Activated T-helper 17 cell treated with anti-CD3 and anti-CD28 coated beads, Interleukin-2, amount 50 U/mL, for 72 hours (primary cell): ENCODE measurements at regions not wholly inside any gene's neighbourhood (a gene's known extent, or its start where the extent isn't known, plus 50 kb on each side); places are given as distances from the start of the nearest gene placed in this dataset.
"Not testable (repeated sequence)": the region's sequence is repeated elsewhere in the genome, so short reads cannot be mapped to it uniquely, and the experiment has no call there.

Experiments used
- ATAC-seq: fragments of 150-1000 bp; cut with Tn5 transposase; replicated peaks from 2 replicates; pipeline ENCODE4 v1.10.0; 2021; ENCODE audit warnings: mild to moderate bottlenecking, moderate library complexity
- H3K27ac Mint-ChIP-seq: one replicate; pipeline ENCODE4 v1.8.0; 2022; ENCODE audit warnings: mixed read lengths
- H3K27me3 Mint-ChIP-seq: one replicate; pipeline ENCODE4 v1.8.0; 2022; ENCODE audit warnings: mixed read lengths
- H3K36me3 Mint-ChIP-seq: one replicate; pipeline ENCODE4 v1.8.0; 2022; ENCODE audit warnings: low read depth, mild to moderate bottlenecking, mixed read lengths
- H3K4me1 Mint-ChIP-seq: one replicate; pipeline ENCODE4 v1.8.0; 2022; ENCODE audit warnings: mixed read lengths
- H3K4me3 Mint-ChIP-seq: one replicate; pipeline ENCODE4 v1.8.0; 2022; ENCODE audit warnings: mild to moderate bottlenecking, mixed read lengths
- H3K9me3 Mint-ChIP-seq: one replicate; pipeline ENCODE4 v1.8.0; 2022; ENCODE audit warnings: mixed read lengths

- H3K4me3 Mint-ChIP-seq = no peak overlapping the region
- no peaks in the 10 kb centered on the region for H3K9me3 Mint-ChIP-seq
- peaks cover 17% of the 10 kb centered on the region for H3K27me3 Mint-ChIP-seq
- no peak for ATAC-seq
- no peak overlapping the region for H3K27ac Mint-ChIP-seq
- H3K36me3 Mint-ChIP-seq = no peaks in the 10 kb centered on the region
- peaks cover 5% of the 10 kb centered on the region for H3K4me1 Mint-ChIP-seq
These were observed 82.8 kb upstream of the SEC14L1 start for GRCh38 chr17:77058016-77058415.

DNA sequence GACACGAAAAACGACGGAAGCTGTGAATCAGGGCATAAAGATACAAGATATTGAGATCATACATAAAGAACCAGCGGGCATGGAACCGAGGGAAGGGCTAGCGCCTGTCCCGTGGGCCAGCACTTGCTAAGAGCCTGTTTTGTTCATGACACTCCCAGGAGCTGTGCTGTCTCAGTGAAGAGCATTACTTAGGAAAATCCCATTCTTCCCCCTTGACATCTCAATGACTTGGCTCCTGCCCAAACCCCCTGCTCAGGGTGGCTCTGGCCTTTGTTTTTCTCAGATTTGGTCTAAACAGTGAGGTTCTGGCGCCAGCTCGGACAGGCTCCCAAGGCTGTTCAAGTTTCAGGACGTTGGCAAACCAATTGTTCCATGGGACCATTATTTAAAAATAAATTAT, 79.1 kb upstream of the SEC14L1 start:
- peaks cover 9% of the 10 kb centered on the region for H3K27me3 Mint-ChIP-seq
- no peak overlapping the region for H3K27ac Mint-ChIP-seq
- H3K4me3 Mint-ChIP-seq = no peak overlapping the region
- H3K4me1 Mint-ChIP-seq = no peaks in the 10 kb centered on the region
- no peaks in the 10 kb centered on the region for H3K36me3 Mint-ChIP-seq
- no peaks in the 10 kb centered on the region for H3K9me3 Mint-ChIP-seq
- ATAC-seq = no peak

- Mint-ChIP-seq H3K4me3 (no peak overlapping the region), H3K4me1 (no peaks in the 10 kb centered on the region), H3K27ac (no peak overlapping the region), H3K9me3 (no peaks in the 10 kb centered on the region), H3K27me3 (peaks cover 16% of the 10 kb centered on the region), H3K36me3 (no peaks in the 10 kb centered on the region)
- ATAC-seq = no peak
These were observed 76.2 kb upstream of the SEC14L1 start for GRCh38 chr17:77064598-77064997.

DNA sequence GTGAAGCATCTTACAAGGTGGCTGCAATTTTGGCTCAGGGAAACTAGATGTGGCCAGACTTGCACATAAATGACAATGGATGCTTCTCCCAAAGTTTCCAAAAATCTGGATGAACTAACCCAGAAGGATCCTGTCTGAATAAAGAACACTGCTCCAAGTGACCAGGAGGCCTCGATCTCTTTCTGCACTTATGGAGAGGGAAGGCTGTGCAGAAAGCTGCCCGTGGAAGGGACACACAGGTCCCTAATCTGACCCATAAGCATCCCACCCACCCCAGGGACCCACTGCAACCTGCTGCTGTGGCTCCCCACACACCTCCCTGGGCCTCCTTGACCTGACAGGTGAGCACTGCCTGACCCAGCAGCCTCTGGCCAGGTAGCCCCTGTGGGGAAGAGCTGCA, 74.6 kb upstream of the SEC14L1 start:
- H3K4me3 Mint-ChIP-seq = no peak overlapping the region
- no peaks in the 10 kb centered on the region for H3K9me3 Mint-ChIP-seq
- peaks cover 13% of the 10 kb centered on the region for H3K27me3 Mint-ChIP-seq
- no peak overlapping the region for H3K27ac Mint-ChIP-seq
- ATAC-seq = no peak
- no peaks in the 10 kb centered on the region for H3K4me1 Mint-ChIP-seq
- no peaks in the 10 kb centered on the region for H3K36me3 Mint-ChIP-seq

DNA sequence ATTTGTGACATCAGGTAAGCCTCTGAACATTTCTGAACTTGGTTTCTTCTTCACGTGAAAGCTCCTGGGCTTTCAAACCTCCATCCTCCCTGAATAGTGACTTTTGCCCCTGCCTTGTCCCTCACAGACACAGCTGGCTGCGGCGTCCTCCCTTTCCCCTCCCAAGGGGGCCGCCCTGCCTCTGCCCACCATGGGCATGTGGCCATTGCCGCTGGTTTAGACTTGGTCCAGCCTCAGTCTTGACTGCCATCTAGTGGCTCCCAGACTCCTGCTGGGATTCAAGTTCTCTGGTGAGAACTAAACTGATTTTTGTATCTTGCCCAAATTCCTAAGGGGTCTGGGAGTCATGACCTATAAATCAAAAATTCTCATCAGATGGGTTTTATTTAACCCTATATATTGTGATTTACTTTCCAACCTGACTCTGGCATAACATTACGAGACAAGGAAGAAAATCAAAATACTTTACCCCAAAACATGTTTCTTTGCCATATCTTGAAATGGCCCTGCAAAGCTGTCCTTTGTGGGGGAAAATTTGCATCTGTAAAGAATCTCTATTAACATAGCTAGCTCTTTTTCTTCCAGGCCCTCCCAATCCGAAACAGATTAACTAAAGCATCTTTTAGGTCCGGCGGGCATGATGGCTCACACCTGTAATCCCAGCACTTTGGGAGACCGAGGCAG, 73.9 kb upstream of the SEC14L1 start:
- H3K4me3 Mint-ChIP-seq, H3K27ac Mint-ChIP-seq: not testable (repeated sequence)

GRCh38 chr17:77068915-77069314, 71.9 kb upstream of the SEC14L1 start:
- no peak overlapping the region for H3K4me3 Mint-ChIP-seq
- H3K4me1 Mint-ChIP-seq = no peaks in the 10 kb centered on the region
- no peak for ATAC-seq
- no peaks in the 10 kb centered on the region for H3K36me3 Mint-ChIP-seq
- H3K27ac Mint-ChIP-seq = no peak overlapping the region
- no peaks in the 10 kb centered on the region for H3K9me3 Mint-ChIP-seq
- H3K27me3 Mint-ChIP-seq = peaks cover 25% of the 10 kb centered on the region

More for the DNA sequence above, 73.9 kb upstream of the SEC14L1 start:
- peaks cover 13% of the 10 kb centered on the region for H3K27me3 Mint-ChIP-seq
- H3K4me1 Mint-ChIP-seq, H3K36me3 Mint-ChIP-seq, H3K9me3 Mint-ChIP-seq: not testable (repeated sequence)
- peak; percentile 58 for ATAC-seq

DNA sequence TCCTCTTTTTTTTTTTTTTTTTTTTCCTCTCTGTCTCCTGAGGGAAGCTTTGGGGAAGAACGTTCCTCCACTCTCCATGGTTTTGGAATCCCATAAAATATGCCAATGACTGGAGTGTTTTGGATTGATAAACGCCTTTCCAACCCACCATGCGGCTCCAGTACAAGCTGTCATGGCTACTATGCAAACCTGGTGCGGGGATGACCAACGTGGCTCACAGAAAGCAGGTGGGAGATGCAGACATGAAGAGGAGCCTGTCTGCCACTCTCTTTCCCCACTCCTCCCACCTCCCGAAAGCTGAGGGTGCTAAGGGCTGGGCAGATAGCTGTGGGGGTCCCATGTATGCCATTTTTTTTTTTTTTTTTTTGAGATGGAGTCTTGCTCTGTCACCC, 69.9 kb upstream of the SEC14L1 start:
- peaks cover 28% of the 10 kb centered on the region for H3K27me3 Mint-ChIP-seq
- H3K36me3 Mint-ChIP-seq = no peaks in the 10 kb centered on the region
- H3K4me3 Mint-ChIP-seq = no peak overlapping the region
- H3K4me1 Mint-ChIP-seq = no peaks in the 10 kb centered on the region
- no peak overlapping the region for H3K27ac Mint-ChIP-seq
- H3K9me3 Mint-ChIP-seq = no peaks in the 10 kb centered on the region
- ATAC-seq = no peak

GRCh38 chr17:77071925-77072490, 68.8 kb upstream of the SEC14L1 start:
- H3K27ac Mint-ChIP-seq = no peak overlapping the region
- no peaks in the 10 kb centered on the region for H3K9me3 Mint-ChIP-seq
- ATAC-seq = no peak
- no peak overlapping the region for H3K4me3 Mint-ChIP-seq
- H3K36me3 Mint-ChIP-seq = no peaks in the 10 kb centered on the region
- H3K27me3 Mint-ChIP-seq = peaks cover 27% of the 10 kb centered on the region
- H3K4me1 Mint-ChIP-seq = no peaks in the 10 kb centered on the region

DNA sequence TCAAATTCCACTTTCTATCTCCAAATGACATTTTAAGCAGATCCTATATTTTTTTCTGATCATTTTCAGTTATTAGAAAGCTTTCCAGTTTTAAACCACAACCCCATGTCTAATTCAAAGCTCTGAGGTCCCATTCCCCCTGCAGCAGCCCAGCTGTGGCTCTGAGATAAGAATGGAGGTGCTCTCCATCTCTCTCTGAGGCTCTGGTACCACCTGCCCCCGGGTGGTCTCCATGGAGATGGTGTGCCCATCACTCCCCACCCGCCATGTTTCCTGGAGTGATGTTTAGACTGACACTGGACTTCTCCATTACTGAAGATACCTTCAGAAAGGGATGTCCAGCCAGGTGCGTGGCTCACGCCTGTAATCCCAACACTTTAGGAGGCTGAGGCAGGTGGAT, 68.1 kb upstream of the SEC14L1 start:
- no peak overlapping the region for H3K4me3 Mint-ChIP-seq
- H3K4me1 Mint-ChIP-seq = no peaks in the 10 kb centered on the region
- no peaks in the 10 kb centered on the region for H3K36me3 Mint-ChIP-seq
- no peak overlapping the region for H3K27ac Mint-ChIP-seq
- H3K27me3 Mint-ChIP-seq = peaks cover 27% of the 10 kb centered on the region
- no peaks in the 10 kb centered on the region for H3K9me3 Mint-ChIP-seq
- ATAC-seq = no peak

DNA sequence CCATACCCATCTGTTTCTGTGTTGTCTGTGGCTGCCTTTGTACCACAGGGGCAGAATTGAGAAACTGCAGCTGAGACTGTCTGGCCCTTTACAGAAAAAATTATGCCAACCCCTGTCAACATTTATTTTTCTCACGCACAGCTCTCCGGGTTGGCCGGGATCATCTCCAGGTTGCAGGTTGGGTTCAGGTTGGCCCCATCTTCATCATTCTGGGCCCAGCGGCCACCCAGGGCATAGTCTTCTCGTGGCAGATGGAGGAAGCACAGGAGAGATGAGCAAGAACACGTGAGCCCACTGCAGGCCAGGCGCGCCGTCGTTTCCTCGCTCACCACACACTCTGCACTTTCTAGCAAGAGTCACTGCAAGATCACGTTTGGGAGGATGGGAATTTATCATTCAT, 66.1 kb upstream of the SEC14L1 start:
- peaks cover 23% of the 10 kb centered on the region for H3K27me3 Mint-ChIP-seq
- H3K4me3 Mint-ChIP-seq = no peak overlapping the region
- H3K36me3 Mint-ChIP-seq = no peaks in the 10 kb centered on the region
- ATAC-seq = no peak
- no peaks in the 10 kb centered on the region for H3K4me1 Mint-ChIP-seq
- H3K9me3 Mint-ChIP-seq = no peaks in the 10 kb centered on the region
- no peak overlapping the region for H3K27ac Mint-ChIP-seq

GRCh38 chr17:77076124-77076830, 64.5 kb upstream of the SEC14L1 start:
- H3K4me1 Mint-ChIP-seq = no peaks in the 10 kb centered on the region
- H3K27me3 Mint-ChIP-seq = peaks cover 23% of the 10 kb centered on the region
- H3K27ac Mint-ChIP-seq = no peak overlapping the region
- H3K4me3 Mint-ChIP-seq = no peak overlapping the region
- no peak for ATAC-seq
- no peaks in the 10 kb centered on the region for H3K9me3 Mint-ChIP-seq
- H3K36me3 Mint-ChIP-seq = no peaks in the 10 kb centered on the region

GRCh38 chr17:77083531-77083930, 57.2 kb upstream of the SEC14L1 start:
- no peak for ATAC-seq
- H3K36me3 Mint-ChIP-seq = peaks cover 2% of the 10 kb centered on the region
- no peaks in the 10 kb centered on the region for H3K9me3 Mint-ChIP-seq
- no peak overlapping the region for H3K4me3 Mint-ChIP-seq
- H3K27me3 Mint-ChIP-seq = no peaks in the 10 kb centered on the region
- peaks cover 11% of the 10 kb centered on the region for H3K4me1 Mint-ChIP-seq
- no peak overlapping the region for H3K27ac Mint-ChIP-seq

GRCh38 chr17:77085926-77086432, 54.8 kb upstream of the SEC14L1 start:
- H3K4me1 Mint-ChIP-seq = peaks cover 18% of the 10 kb centered on the region
- H3K36me3 Mint-ChIP-seq = peaks cover 26% of the 10 kb centered on the region
- no peaks in the 10 kb centered on the region for H3K9me3 Mint-ChIP-seq
- peak overlapping the region; percentile 47 for H3K4me3 Mint-ChIP-seq
- no peaks in the 10 kb centered on the region for H3K27me3 Mint-ChIP-seq
- no peak overlapping the region for H3K27ac Mint-ChIP-seq
- ATAC-seq = no peak

DNA sequence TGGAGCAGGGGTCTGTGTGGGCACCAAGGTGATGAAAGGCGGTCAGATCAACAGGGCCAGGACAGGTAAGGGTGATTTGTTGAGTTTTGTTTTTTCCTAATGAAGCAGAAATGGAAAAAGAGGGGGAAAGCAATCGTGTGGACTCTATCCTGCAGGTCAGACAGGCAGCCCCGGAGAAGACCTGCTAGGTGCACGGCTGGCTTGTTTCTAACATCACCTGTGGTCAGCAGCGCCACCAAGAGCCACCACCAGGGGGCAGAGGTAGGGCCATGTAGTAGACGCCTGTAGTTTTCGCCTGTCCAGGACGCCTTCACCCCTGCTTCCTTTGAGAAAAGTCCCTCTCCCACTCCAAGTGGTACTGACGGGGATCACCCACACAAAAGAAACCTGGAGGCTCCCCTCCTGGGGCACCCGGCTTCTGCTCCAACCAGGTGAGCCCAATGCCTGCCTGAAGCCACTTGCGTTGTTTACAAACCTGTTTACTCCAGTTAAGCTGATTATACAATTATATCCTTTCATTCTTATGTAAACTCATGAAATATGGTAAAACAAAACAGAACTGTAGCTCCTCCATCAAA, 54.2 kb upstream of the SEC14L1 start:
- Mint-ChIP-seq H3K27me3 (no peaks in the 10 kb centered on the region), H3K4me3 (peak overlapping the region; percentile 47), H3K4me1 (peaks cover 18% of the 10 kb centered on the region), H3K36me3 (peaks cover 32% of the 10 kb centered on the region), H3K9me3 (no peaks in the 10 kb centered on the region), H3K27ac (no peak overlapping the region)
- peak; percentile 71 for ATAC-seq
